ENCODE measurements at regions not wholly inside any gene's neighbourhood (a gene's known extent, or its start where the extent isn't known, plus 50 kb on each side); places are given as distances from the start of the nearest gene placed in this dataset.
A peak's percentile ranks its signal among the peaks of the same experiment; 100 is the strongest.

DNA sequence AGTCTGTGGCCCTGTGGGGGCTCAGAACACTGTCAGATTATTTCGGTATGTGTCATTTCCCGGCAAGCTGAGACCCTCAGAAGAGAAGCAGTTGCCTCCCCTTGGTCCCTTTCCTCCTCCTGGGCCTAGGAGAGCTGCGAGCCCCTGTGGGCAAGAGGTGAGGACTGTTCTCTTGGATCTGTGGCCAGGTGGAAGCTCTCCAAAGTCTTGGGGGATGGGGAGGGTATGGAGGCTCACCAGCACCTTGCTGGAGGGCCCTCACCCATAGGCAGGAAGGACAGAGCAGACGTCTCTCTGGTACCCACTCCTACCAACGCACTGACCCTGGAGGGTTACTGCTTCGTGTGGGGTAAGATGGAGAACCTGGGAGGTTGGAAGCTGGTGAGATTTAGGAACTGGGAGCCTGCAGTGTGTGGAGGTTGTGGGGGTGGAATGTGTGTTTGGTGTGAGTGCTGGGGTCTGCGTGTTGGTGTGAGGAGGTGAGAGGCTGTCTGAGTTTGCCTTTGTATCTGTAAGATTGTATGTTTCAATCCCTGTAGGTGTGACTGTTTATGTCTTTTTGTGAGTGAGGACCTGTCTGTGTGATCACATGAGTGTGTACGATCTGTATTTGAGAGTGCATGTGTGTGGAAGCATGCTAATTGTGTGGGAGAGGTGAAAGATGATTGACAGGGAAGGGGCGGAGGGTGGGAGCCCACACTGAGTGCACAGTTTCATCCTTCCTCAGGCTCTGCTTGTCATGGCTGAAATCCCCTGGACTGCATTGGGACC, 52.4 kb upstream of the PSD2 start:
- no peak for DNase-seq (ENCODE audit: extremely low spot score in 2 of 2)
- Histone ChIP-seq H3K36me3 (no peaks in the 10 kb centered on the region), H3K27ac (no peak overlapping the region), H3K27me3 (no peaks in the 10 kb centered on the region), H3K4me1 (peaks cover 43% of the 10 kb centered on the region), H3K9me3 (no peaks in the 10 kb centered on the region), H3K4me3 (no peak overlapping the region)
- intact Hi-C loops (cut with DNase I) = no loop called here
- no peak for TF ChIP-seq POLR2AphosphoS5 (IDR thresholded peaks at IDR 0.05; ENCODE audit: insufficient read depth in 1 of 2, low read depth in 1 of 2)
- TF ChIP-seq, protein P1, sequence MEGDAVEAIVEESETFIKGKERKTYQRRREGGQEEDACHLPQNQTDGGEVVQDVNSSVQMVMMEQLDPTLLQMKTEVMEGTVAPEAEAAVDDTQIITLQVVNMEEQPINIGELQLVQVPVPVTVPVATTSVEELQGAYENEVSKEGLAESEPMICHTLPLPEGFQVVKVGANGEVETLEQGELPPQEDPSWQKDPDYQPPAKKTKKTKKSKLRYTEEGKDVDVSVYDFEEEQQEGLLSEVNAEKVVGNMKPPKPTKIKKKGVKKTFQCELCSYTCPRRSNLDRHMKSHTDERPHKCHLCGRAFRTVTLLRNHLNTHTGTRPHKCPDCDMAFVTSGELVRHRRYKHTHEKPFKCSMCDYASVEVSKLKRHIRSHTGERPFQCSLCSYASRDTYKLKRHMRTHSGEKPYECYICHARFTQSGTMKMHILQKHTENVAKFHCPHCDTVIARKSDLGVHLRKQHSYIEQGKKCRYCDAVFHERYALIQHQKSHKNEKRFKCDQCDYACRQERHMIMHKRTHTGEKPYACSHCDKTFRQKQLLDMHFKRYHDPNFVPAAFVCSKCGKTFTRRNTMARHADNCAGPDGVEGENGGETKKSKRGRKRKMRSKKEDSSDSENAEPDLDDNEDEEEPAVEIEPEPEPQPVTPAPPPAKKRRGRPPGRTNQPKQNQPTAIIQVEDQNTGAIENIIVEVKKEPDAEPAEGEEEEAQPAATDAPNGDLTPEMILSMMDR (IDR thresholded peaks at IDR 0.05) = no peak
- TF ChIP-seq POLR2A (IDR thresholded peaks at IDR 0.05) = no peak

DNA sequence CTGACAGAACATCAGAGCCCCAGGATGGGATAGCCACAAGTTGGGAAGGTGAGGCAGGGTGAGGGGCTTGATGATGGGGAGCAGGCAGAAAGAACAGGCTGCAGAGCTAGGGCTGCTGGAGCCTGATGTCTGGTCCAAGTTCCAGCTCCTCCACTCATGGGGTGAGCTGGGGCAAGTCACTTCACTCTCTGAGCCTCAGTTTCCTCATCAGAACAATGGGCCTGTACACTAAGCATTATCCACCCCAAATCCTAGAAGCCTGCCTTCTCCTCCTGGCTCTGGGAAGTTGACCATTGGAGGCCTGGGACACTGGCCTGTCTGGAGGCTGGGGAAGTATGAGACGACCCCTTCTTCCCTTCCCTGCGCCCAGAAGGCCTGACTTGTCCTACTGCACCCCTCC, 51.8 kb upstream of the PSD2 start:
- Histone ChIP-seq H3K4me1 (peaks cover 48% of the 10 kb centered on the region), H3K4me3 (no peak overlapping the region), H3K27ac (no peak overlapping the region), H3K9me3 (no peaks in the 10 kb centered on the region), H3K27me3 (peaks cover 4% of the 10 kb centered on the region), H3K36me3 (no peaks in the 10 kb centered on the region)
- DNase-seq (ENCODE audit: extremely low spot score in 2 of 2) = no peak
- TF ChIP-seq POLR2A (IDR thresholded peaks at IDR 0.05) (no peak), POLR2AphosphoS5 (IDR thresholded peaks at IDR 0.05; ENCODE audit: insufficient read depth in 1 of 2, low read depth in 1 of 2) (no peak)
- TF ChIP-seq, protein P1 (IDR thresholded peaks at IDR 0.05) = no peak
- intact Hi-C loops (cut with DNase I) = no loop called here

DNA sequence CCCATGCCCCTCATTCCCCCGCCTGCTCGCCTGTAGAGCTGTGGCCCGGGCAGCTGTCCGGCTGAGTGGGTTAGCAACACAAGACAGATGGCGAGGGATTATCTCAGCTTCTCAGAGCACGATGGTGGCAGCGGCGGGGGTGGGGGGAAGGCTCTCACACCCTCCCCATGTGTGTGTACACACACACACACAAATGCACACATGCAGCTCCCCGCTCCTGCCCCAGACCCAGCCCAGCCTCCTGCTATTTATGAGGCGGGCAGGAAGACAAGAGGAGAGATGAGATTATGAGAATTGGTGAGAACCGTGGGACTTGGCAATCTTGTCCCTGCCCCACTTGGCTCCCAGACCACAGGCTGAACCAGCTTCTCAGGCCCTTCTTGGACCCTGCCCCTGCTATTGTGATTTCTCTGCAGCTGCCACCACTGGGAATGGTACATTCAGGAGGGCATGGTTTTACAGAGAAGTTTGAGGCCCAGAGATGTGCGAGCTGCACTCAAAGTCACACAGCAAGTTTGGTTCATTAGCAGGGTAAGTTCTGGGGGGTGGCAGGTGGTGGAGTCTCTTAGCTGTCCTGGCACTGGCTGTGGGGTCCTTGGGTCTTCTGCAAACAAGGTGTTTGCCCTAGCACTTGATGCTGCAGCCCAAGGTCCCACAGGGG, 51.0 kb upstream of the PSD2 start:
- DNase-seq (ENCODE audit: extremely low spot score in 2 of 2) = no peak
- H3K4me3 ChIP-seq = no peak overlapping the region
- TF ChIP-seq POLR2A (IDR thresholded peaks at IDR 0.05) (no peak), POLR2AphosphoS5 (IDR thresholded peaks at IDR 0.05; ENCODE audit: insufficient read depth in 1 of 2, low read depth in 1 of 2) (no peak)
- TF ChIP-seq, protein P1 (IDR thresholded peaks at IDR 0.05) = no peak
- peak overlapping the region; percentile 70 for H3K27ac ChIP-seq
- no peaks in the 10 kb centered on the region for H3K36me3 ChIP-seq
- peaks cover 4% of the 10 kb centered on the region for H3K27me3 ChIP-seq
- no peaks in the 10 kb centered on the region for H3K9me3 ChIP-seq
- peaks cover 48% of the 10 kb centered on the region for H3K4me1 ChIP-seq
- intact Hi-C loops (cut with DNase I) = loop anchor here (5.0 kb wide), 1 partner anchor 47 kb away; no protein-coding TSS in a partner anchor

DNA sequence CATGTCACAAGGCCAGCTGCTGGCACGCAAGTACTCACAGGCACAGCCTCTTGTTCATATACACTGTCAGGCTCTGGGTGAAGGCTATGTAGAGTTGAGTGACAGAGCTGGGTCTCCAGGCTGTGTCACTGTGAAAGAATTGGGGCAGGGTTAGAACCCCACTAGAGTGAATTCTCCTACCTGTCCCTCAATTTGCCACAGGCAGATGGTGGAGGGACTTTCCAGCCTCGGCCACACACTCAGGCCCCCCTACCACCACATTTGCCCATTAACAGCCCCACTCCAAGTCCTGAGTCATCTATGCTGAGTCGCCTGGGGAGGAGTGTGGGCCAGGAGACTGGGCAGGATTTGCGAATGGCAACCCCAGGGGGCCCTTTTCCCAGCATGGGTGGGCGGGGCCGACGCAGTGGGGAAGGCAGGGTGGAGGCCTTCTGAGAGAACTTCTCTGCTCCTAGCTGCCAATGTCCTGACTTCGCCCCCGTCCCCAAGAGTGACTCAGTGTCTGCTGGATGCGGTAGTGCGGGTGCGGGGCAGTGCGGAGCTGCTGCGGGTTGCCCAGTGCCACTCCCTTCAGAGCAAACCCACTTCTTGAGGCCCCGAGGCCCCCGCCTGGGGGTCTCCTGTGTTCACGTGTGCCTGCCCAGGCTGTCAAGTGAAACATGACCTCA, 50.3 kb upstream of the PSD2 start:
- no peak for DNase-seq (ENCODE audit: extremely low spot score in 2 of 2)
- Histone ChIP-seq H3K27ac (peak overlapping the region; percentile 70), H3K27me3 (peaks cover 4% of the 10 kb centered on the region), H3K9me3 (no peaks in the 10 kb centered on the region), H3K4me1 (peaks cover 47% of the 10 kb centered on the region), H3K36me3 (no peaks in the 10 kb centered on the region), H3K4me3 (no peak overlapping the region)
- intact Hi-C loops (cut with DNase I) = loop anchor here (5.0 kb wide), 1 partner anchor 48 kb away; no protein-coding TSS in a partner anchor
- TF ChIP-seq POLR2A (IDR thresholded peaks at IDR 0.05) = no peak
- peak in 1 of 2 donors; percentile 20 for TF ChIP-seq POLR2AphosphoS5 (IDR thresholded peaks at IDR 0.05; ENCODE audit: insufficient read depth in 1 of 2, low read depth in 1 of 2)
- TF ChIP-seq, protein P1 (IDR thresholded peaks at IDR 0.05) = no peak

Data from vagina (tissue), 2 donors.